Mesenchymal stem cell (in vitro differentiated cells and primary cell): ENCODE measurements at regions not wholly inside any gene's neighbourhood (a gene's known extent, or its start where the extent isn't known, plus 50 kb on each side); places are given as distances from the start of the nearest gene placed in this dataset.

Experiments used
- DNase-seq: peaks from one replicate; pipeline ENCODE4 v3.0.0-alpha.2; 2013
- H2AFZ ChIP-seq: one replicate; pipeline ENCODE4 v1.6.1; 2013; ENCODE audit warnings: low read depth, mild to moderate bottlenecking, control low read depth, inconsistent platforms, low read length, moderate library complexity
- H2AK5ac ChIP-seq: 2 replicates; pipeline ENCODE4 v1.6.1; 2013; ENCODE audit warnings: low read length, moderate library complexity, mild to moderate bottlenecking, inconsistent platforms; ENCODE audit not compliant: severe bottlenecking
- H2BK120ac ChIP-seq: one replicate; pipeline ENCODE4 v1.6.1; 2013; ENCODE audit warnings: low read depth, mild to moderate bottlenecking, inconsistent platforms, low read length, moderate library complexity
- H2BK12ac ChIP-seq, 2 experiments: one replicate each; pipeline ENCODE4 v1.6.1; 2013; ENCODE audit warnings: inconsistent platforms in 2 of 2, low read length in 2 of 2, mild to moderate bottlenecking in 2 of 2, moderate library complexity in 2 of 2, control low read depth in 1 of 2
- H2BK15ac ChIP-seq: one replicate; pipeline ENCODE4 v1.6.1; 2013; ENCODE audit warnings: mild to moderate bottlenecking, low read depth, inconsistent platforms; ENCODE audit not compliant: poor library complexity, severe bottlenecking
- H2BK5ac ChIP-seq: 2 replicates; pipeline ENCODE4 v1.6.1; 2013; ENCODE audit warnings: low read depth, mild to moderate bottlenecking, low read length, control low read depth, inconsistent platforms; ENCODE audit not compliant: poor library complexity, severe bottlenecking
- H3K14ac ChIP-seq, 2 experiments: one replicate each; pipeline ENCODE4 v1.6.1; 2013; ENCODE audit warnings: inconsistent platforms in 2 of 2, low read length in 2 of 2, control low read depth in 1 of 2, mild to moderate bottlenecking in 1 of 2, moderate library complexity in 1 of 2
- H3K18ac ChIP-seq, 2 experiments: one replicate each; pipeline ENCODE4 v1.6.1; 2013; ENCODE audit warnings: inconsistent platforms in 2 of 2, low read length in 2 of 2, control low read depth in 1 of 2, low read depth in 1 of 2, mild to moderate bottlenecking in 1 of 2
- H3K23ac ChIP-seq, 2 experiments: one replicate each; pipeline ENCODE4 v1.6.1; 2013; ENCODE audit warnings: inconsistent platforms in 2 of 2, low read length in 2 of 2, mild to moderate bottlenecking in 2 of 2, moderate library complexity in 2 of 2, control low read depth in 1 of 2
- H3K27ac ChIP-seq: 2 replicates; pipeline ENCODE4 v1.5.1; 2013; ENCODE audit warnings: mild to moderate bottlenecking, moderate library complexity, low read length, control low read depth, inconsistent platforms; ENCODE audit not compliant: poor library complexity, severe bottlenecking
- H3K27me3 ChIP-seq, 2 experiments: 2 replicates each; pipeline versions ENCODE4 v1.6.1 to v1.7.0; 2013; ENCODE audit warnings: low read length in 2 of 2, mild to moderate bottlenecking in 2 of 2, moderate library complexity in 2 of 2, control low read depth in 1 of 2, inconsistent platforms in 1 of 2; ENCODE audit not compliant: control insufficient read depth in 1 of 2, insufficient read depth in 1 of 2
- H3K36me3 ChIP-seq, 2 experiments: 2 replicates each; pipeline versions ENCODE4 v1.6.1 to v1.7.0; 2013; ENCODE audit warnings: low read length in 2 of 2, control low read depth in 1 of 2, inconsistent platforms in 1 of 2, low read depth in 1 of 2, mild to moderate bottlenecking in 1 of 2; ENCODE audit not compliant: insufficient read depth in 2 of 2, control insufficient read depth in 1 of 2
- H3K4ac ChIP-seq, 2 experiments: one replicate each; pipeline ENCODE4 v1.6.1; 2013; ENCODE audit warnings: inconsistent platforms in 2 of 2, low read length in 2 of 2, mild to moderate bottlenecking in 2 of 2, moderate library complexity in 2 of 2, control low read depth in 1 of 2, low read depth in 1 of 2
- H3K4me1 ChIP-seq: 2 replicates; pipeline ENCODE4 v1.6.1; 2013; ENCODE audit warnings: low read depth, low read length, control low read depth; ENCODE audit not compliant: control insufficient read depth, insufficient read depth
- H3K4me2 ChIP-seq: 2 replicates; pipeline ENCODE4 v1.6.1; 2013; ENCODE audit warnings: low read length, mild to moderate bottlenecking, inconsistent platforms; ENCODE audit not compliant: poor library complexity, severe bottlenecking
- H3K4me3 ChIP-seq, 2 experiments: 2 replicates each; pipeline versions ENCODE4 v1.5.1 to v1.7.0; 2013; ENCODE audit warnings: low read length in 2 of 2, mild to moderate bottlenecking in 2 of 2, control low read depth in 1 of 2, low read depth in 1 of 2; ENCODE audit not compliant: insufficient read depth in 1 of 2
- H3K79me1 ChIP-seq: replicated peaks from 2 replicates; pipeline ENCODE4 v1.6.1; 2013; ENCODE audit warnings: mild to moderate bottlenecking, control low read depth, low read length, inconsistent platforms; ENCODE audit not compliant: poor library complexity, severe bottlenecking
- H3K9ac ChIP-seq: 2 replicates; pipeline ENCODE4 v1.7.0; 2013; ENCODE audit warnings: mild to moderate bottlenecking, low read length, moderate library complexity
- H3K9me3 ChIP-seq: 2 replicates; pipeline ENCODE4 v1.7.0; 2013; ENCODE audit warnings: mild to moderate bottlenecking, low read length; ENCODE audit not compliant: control insufficient read depth
- H4K8ac ChIP-seq: one replicate; pipeline ENCODE4 v1.6.1; 2013; ENCODE audit warnings: inconsistent platforms, mild to moderate bottlenecking, low read length, moderate library complexity
- H4K91ac ChIP-seq: one replicate; pipeline ENCODE4 v1.6.1; 2013; ENCODE audit warnings: mild to moderate bottlenecking, low read length, inconsistent platforms
- WGBS: methylation state at CpG from one replicate; pipeline ENCODE4 v1.1.7; 2013; ENCODE audit warnings: mixed read lengths; 5-methylcytosine and 5-hydroxymethylcytosine counted together

- H3K4me2 ChIP-seq, result no peak overlapping the region
- no peak overlapping the region for H4K91ac ChIP-seq
- H3K9me3 ChIP-seq, result no peaks in the 10 kb centered on the region
- H2BK15ac ChIP-seq, result no peak overlapping the region
- H3K14ac ChIP-seq, result no peak overlapping the region
- no peaks in the 10 kb centered on the region for H3K27me3 ChIP-seq
- H3K79me1 ChIP-seq, result no peaks in the 10 kb centered on the region
- no peak overlapping the region for H3K4me3 ChIP-seq
- H3K4me1 ChIP-seq, result no peaks in the 10 kb centered on the region
- WGBS, result 42% methylated on average over 5 of the region's 5 CpGs
- H3K23ac ChIP-seq, result no peak overlapping the region
- H3K4ac ChIP-seq, result no peak overlapping the region
- no peak overlapping the region for H2AFZ ChIP-seq
- DNase-seq, result no peak
- H2BK5ac ChIP-seq, result no peak overlapping the region
- no peak overlapping the region for H3K9ac ChIP-seq
- H2BK12ac ChIP-seq, result no peak overlapping the region
- no peak overlapping the region for H4K8ac ChIP-seq
- H3K27ac ChIP-seq, result no peak overlapping the region
- H2AK5ac ChIP-seq, result no peak overlapping the region
- H3K18ac ChIP-seq, result no peak overlapping the region
- no peaks in the 10 kb centered on the region for H3K36me3 ChIP-seq
- no peak overlapping the region for H2BK120ac ChIP-seq
These were observed 152.0 kb downstream of the MTRR start for GRCh38 chr5:8020861-8021514.

- Histone ChIP-seq H3K4me3 (no peak overlapping the region), H3K4me1 (no peaks in the 10 kb centered on the region), H4K8ac (no peak overlapping the region), H3K14ac (no peak overlapping the region), H3K36me3 (no peaks in the 10 kb centered on the region), H2BK5ac (no peak overlapping the region), H3K9me3 (peaks cover 2% of the 10 kb centered on the region), H3K27ac (no peak overlapping the region), H3K27me3 (no peaks in the 10 kb centered on the region), H3K79me1 (no peaks in the 10 kb centered on the region), H3K4ac (no peak overlapping the region), H2AFZ (no peak overlapping the region), H2AK5ac (no peak overlapping the region), H3K9ac (no peak overlapping the region), H3K4me2 (no peak overlapping the region), H3K23ac (no peak overlapping the region), H2BK120ac (no peak overlapping the region), H4K91ac (no peak overlapping the region), H2BK15ac (no peak overlapping the region), H2BK12ac (no peak overlapping the region), H3K18ac (no peak overlapping the region)
- whole genome bisulfite sequencing, result 71% methylated on average over 1 of the region's 2 CpGs
- DNase-seq, result no peak
These were observed 159.3 kb downstream of the MTRR start for GRCh38 chr5:8028243-8028642.

GRCh38 chr5:8033261-8033660 lies 164.3 kb downstream of the MTRR start:
- no peak overlapping the region for H2BK12ac ChIP-seq
- no peak overlapping the region for H2AK5ac ChIP-seq
- H2BK5ac ChIP-seq, result no peak overlapping the region
- no peak overlapping the region for H3K9ac ChIP-seq
- no peaks in the 10 kb centered on the region for H3K79me1 ChIP-seq
- no peak overlapping the region for H3K23ac ChIP-seq
- no peak overlapping the region for H3K4me3 ChIP-seq
- no peak overlapping the region for H3K27ac ChIP-seq
- H3K14ac ChIP-seq, result no peak overlapping the region
- H3K18ac ChIP-seq, result no peak overlapping the region
- H4K91ac ChIP-seq, result no peak overlapping the region
- no peak overlapping the region for H2AFZ ChIP-seq
- WGBS, result 88% methylated on average over 3 of the region's 3 CpGs
- no peaks in the 10 kb centered on the region for H3K4me1 ChIP-seq
- no peaks in the 10 kb centered on the region for H3K27me3 ChIP-seq
- DNase-seq, result no peak
- H4K8ac ChIP-seq, result no peak overlapping the region
- H3K4me2 ChIP-seq, result no peak overlapping the region
- H3K4ac ChIP-seq, result no peak overlapping the region
- peaks cover 2% of the 10 kb centered on the region for H3K9me3 ChIP-seq
- no peak overlapping the region for H2BK120ac ChIP-seq
- H3K36me3 ChIP-seq, result no peaks in the 10 kb centered on the region
- H2BK15ac ChIP-seq, result no peak overlapping the region

GRCh38 chr5:8034852-8035251 lies 165.9 kb downstream of the MTRR start:
- H3K4me3 ChIP-seq, result no peak overlapping the region
- 38% methylated on average over 1 of the region's 6 CpGs for WGBS

More at GRCh38 chr5:8034852-8035251, 165.9 kb downstream of the MTRR start:
- H2BK15ac ChIP-seq, result no peak overlapping the region
- no peak for DNase-seq
- no peak overlapping the region for H3K23ac ChIP-seq
- H3K14ac ChIP-seq, result no peak overlapping the region
- H2AFZ ChIP-seq, result no peak overlapping the region
- H3K36me3 ChIP-seq, result no peaks in the 10 kb centered on the region
- no peaks in the 10 kb centered on the region for H3K27me3 ChIP-seq
- H3K4ac ChIP-seq, result no peak overlapping the region
- no peaks in the 10 kb centered on the region for H3K79me1 ChIP-seq
- no peak overlapping the region for H4K8ac ChIP-seq
- H3K4me1 ChIP-seq, result no peaks in the 10 kb centered on the region
- no peak overlapping the region for H2BK5ac ChIP-seq
- no peak overlapping the region for H3K4me2 ChIP-seq
- H3K27ac ChIP-seq, result no peak overlapping the region
- no peak overlapping the region for H3K18ac ChIP-seq
- peaks cover 2% of the 10 kb centered on the region for H3K9me3 ChIP-seq
- no peak overlapping the region for H4K91ac ChIP-seq
- H2BK120ac ChIP-seq, result no peak overlapping the region
- no peak overlapping the region for H3K9ac ChIP-seq
- H2BK12ac ChIP-seq, result no peak overlapping the region
- no peak overlapping the region for H2AK5ac ChIP-seq
